Effector memory CD8-positive, alpha-beta T cell (primary cell): ENCODE measurements at regions not wholly inside any gene's neighbourhood (a gene's known extent, or its start where the extent isn't known, plus 50 kb on each side); places are given as distances from the start of the nearest gene placed in this dataset.

Experiments
- ATAC-seq: fragments of 150-1000 bp; cut with Tn5 transposase; replicated peaks from 2 replicates; pipeline ENCODE4 v1.10.0; 2021; ENCODE audit warnings: mild to moderate bottlenecking, moderate library complexity
- DNase-seq, 3 experiments: peaks; one replicate each; pipeline ENCODE4 v3.0.0; 2021
- H3K27ac Mint-ChIP-seq, 2 donors: one replicate each; pipeline ENCODE4 v1.8.0; 2022; ENCODE audit warnings: mild to moderate bottlenecking in 2 of 2, mixed read lengths in 2 of 2, moderate library complexity in 2 of 2
- H3K27me3 Mint-ChIP-seq, 2 donors: one replicate each; pipeline ENCODE4 v1.8.0; 2022; ENCODE audit warnings: mixed read lengths in 2 of 2
- H3K36me3 Mint-ChIP-seq: one replicate; pipeline ENCODE4 v1.8.0; 2022; ENCODE audit warnings: mild to moderate bottlenecking, moderate library complexity, mixed read lengths; ENCODE audit not compliant: insufficient read depth
- H3K4me1 Mint-ChIP-seq, 2 donors: one replicate each; pipeline ENCODE4 v1.8.0; 2022; ENCODE audit warnings: low read depth in 2 of 2, mixed read lengths in 2 of 2
- H3K4me3 Mint-ChIP-seq, 2 donors: one replicate each; pipeline ENCODE4 v1.8.0; 2022; ENCODE audit warnings: mild to moderate bottlenecking in 2 of 2, mixed read lengths in 2 of 2, moderate library complexity in 2 of 2
- H3K9me3 Mint-ChIP-seq, 2 donors: one replicate each; pipeline ENCODE4 v1.8.0; 2022; ENCODE audit warnings: mixed read lengths in 2 of 2

GRCh38 chr6:157769776-157770426 is 53.1 kb upstream of the SNX9 start:
- Mint-ChIP-seq H3K27ac (no peak overlapping the region), H3K4me3 (no peak overlapping the region)

GRCh38 chr6:157770946-157771345 is 52.1 kb upstream of the SNX9 start:
- Mint-ChIP-seq H3K27ac (no peak overlapping the region), H3K9me3 (no peaks in the 10 kb centered on the region), H3K4me1 (peaks cover 5 to 14% of the 10 kb centered on the region in 2 donors), H3K4me3 (no peak overlapping the region), H3K27me3 (peaks cover 33 to 42% of the 10 kb centered on the region in 2 donors), H3K36me3 (no peaks in the 10 kb centered on the region)
- DNase-seq, result no peak
- no peak for ATAC-seq

More at GRCh38 chr6:157769776-157770426, 53.1 kb upstream of the SNX9 start:
- Mint-ChIP-seq H3K9me3 (no peaks in the 10 kb centered on the region), H3K4me1 (peaks cover 7 to 16% of the 10 kb centered on the region in 2 donors), H3K36me3 (peaks cover 4% of the 10 kb centered on the region), H3K27me3 (peaks cover 33 to 42% of the 10 kb centered on the region in 2 donors)
- ATAC-seq (no peak), DNase-seq (no peak)

GRCh38 chr6:157772820-157773219 is 50.2 kb upstream of the SNX9 start:
- no peaks in the 10 kb centered on the region for H3K36me3 Mint-ChIP-seq
- ATAC-seq (no peak), DNase-seq (no peak)
- peak overlapping the region in 1 of 2 donors; percentile 91 for H3K27ac Mint-ChIP-seq
- H3K4me3 Mint-ChIP-seq, result no peak overlapping the region
- peaks cover 33 to 42% of the 10 kb centered on the region in 2 donors for H3K27me3 Mint-ChIP-seq
- peaks cover 5 to 14% of the 10 kb centered on the region in 2 donors for H3K4me1 Mint-ChIP-seq
- no peaks in the 10 kb centered on the region for H3K9me3 Mint-ChIP-seq
